ENCODE measurements at regions not wholly inside any gene's neighbourhood (a gene's known extent, or its start where the extent isn't known, plus 50 kb on each side); places are given as distances from the start of the nearest gene placed in this dataset.

GRCh38 chr7:131803816-131804215 is 247.4 kb upstream of the PODXL start:
- no peak for DNase-seq (ENCODE audit: low spot score)
- TF ChIP-seq CTCF (IDR thresholded peaks at IDR 0.05; ENCODE audit: extremely low read depth, missing control alignments): no peak

- DNase-seq (ENCODE audit: low spot score): no peak
- TF ChIP-seq CTCF (IDR thresholded peaks at IDR 0.05; ENCODE audit: extremely low read depth, missing control alignments): no peak
Measured at GRCh38 chr7:131802195-131802864, 245.9 kb upstream of the PODXL start.

- no peak for TF ChIP-seq CTCF (IDR thresholded peaks at IDR 0.05; ENCODE audit: extremely low read depth, missing control alignments)
- DNase-seq (ENCODE audit: low spot score): no peak
Measured at GRCh38 chr7:131800531-131800930, 244.1 kb upstream of the PODXL start.

- DNase-seq (ENCODE audit: low spot score): no peak
- TF ChIP-seq CTCF (IDR thresholded peaks at IDR 0.05; ENCODE audit: extremely low read depth, missing control alignments): no peak
Measured at GRCh38 chr7:131800008-131800407, 243.6 kb upstream of the PODXL start.

GRCh38 chr7:131797841-131798240 is 241.4 kb upstream of the PODXL start:
- TF ChIP-seq CTCF (IDR thresholded peaks at IDR 0.05; ENCODE audit: extremely low read depth, missing control alignments): no peak

GRCh38 chr7:131795400-131795799 is 239.0 kb upstream of the PODXL start:
- DNase-seq (ENCODE audit: low spot score): no peak
- TF ChIP-seq CTCF (IDR thresholded peaks at IDR 0.05; ENCODE audit: extremely low read depth, missing control alignments): no peak

More at GRCh38 chr7:131797841-131798240, 241.4 kb upstream of the PODXL start:
- no peak for DNase-seq (ENCODE audit: low spot score)

GRCh38 chr7:131792311-131792710 is 235.9 kb upstream of the PODXL start:
- no peak for TF ChIP-seq CTCF (IDR thresholded peaks at IDR 0.05; ENCODE audit: extremely low read depth, missing control alignments)
- no peak for DNase-seq (ENCODE audit: low spot score)
